ENCODE measurements at regions not wholly inside any gene's neighbourhood (a gene's known extent, or its start where the extent isn't known, plus 50 kb on each side); places are given as distances from the start of the nearest gene placed in this dataset.
A peak's percentile ranks its signal among the peaks of the same experiment; 100 is the strongest.

- TF ChIP-seq, protein P1, sequence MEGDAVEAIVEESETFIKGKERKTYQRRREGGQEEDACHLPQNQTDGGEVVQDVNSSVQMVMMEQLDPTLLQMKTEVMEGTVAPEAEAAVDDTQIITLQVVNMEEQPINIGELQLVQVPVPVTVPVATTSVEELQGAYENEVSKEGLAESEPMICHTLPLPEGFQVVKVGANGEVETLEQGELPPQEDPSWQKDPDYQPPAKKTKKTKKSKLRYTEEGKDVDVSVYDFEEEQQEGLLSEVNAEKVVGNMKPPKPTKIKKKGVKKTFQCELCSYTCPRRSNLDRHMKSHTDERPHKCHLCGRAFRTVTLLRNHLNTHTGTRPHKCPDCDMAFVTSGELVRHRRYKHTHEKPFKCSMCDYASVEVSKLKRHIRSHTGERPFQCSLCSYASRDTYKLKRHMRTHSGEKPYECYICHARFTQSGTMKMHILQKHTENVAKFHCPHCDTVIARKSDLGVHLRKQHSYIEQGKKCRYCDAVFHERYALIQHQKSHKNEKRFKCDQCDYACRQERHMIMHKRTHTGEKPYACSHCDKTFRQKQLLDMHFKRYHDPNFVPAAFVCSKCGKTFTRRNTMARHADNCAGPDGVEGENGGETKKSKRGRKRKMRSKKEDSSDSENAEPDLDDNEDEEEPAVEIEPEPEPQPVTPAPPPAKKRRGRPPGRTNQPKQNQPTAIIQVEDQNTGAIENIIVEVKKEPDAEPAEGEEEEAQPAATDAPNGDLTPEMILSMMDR (IDR thresholded peaks at IDR 0.05): no peak
- Histone ChIP-seq H3K9me3 (no peaks in the 10 kb centered on the region), H3K27ac (no peak overlapping the region), H3K4me1 (no peaks in the 10 kb centered on the region), H3K36me3 (no peaks in the 10 kb centered on the region), H3K4me3 (no peak overlapping the region), H3K27me3 (no peaks in the 10 kb centered on the region)
- DNase-seq (ENCODE audit: low spot score): peak; percentile 28
Observed at GRCh38 chr5:2603272-2603575, 148.3 kb downstream of the IRX2 start.

GRCh38 chr5:2602451-2603271 lies 148.8 kb downstream of the IRX2 start:
- peak; percentile 11 for DNase-seq (ENCODE audit: low spot score)
- Histone ChIP-seq H3K27me3 (no peaks in the 10 kb centered on the region), H3K4me1 (no peaks in the 10 kb centered on the region), H3K27ac (no peak overlapping the region), H3K4me3 (no peak overlapping the region), H3K36me3 (no peaks in the 10 kb centered on the region), H3K9me3 (no peaks in the 10 kb centered on the region)
- TF ChIP-seq, protein P1 (IDR thresholded peaks at IDR 0.05): no peak

GRCh38 chr5:2598503-2598902 lies 153.0 kb downstream of the IRX2 start:
- Histone ChIP-seq H3K27ac (no peak overlapping the region), H3K4me3 (no peak overlapping the region), H3K36me3 (no peaks in the 10 kb centered on the region), H3K9me3 (no peaks in the 10 kb centered on the region), H3K27me3 (no peaks in the 10 kb centered on the region), H3K4me1 (no peaks in the 10 kb centered on the region)
- no peak for DNase-seq (ENCODE audit: low spot score)
- TF ChIP-seq, protein P1 (IDR thresholded peaks at IDR 0.05): no peak

DNA sequence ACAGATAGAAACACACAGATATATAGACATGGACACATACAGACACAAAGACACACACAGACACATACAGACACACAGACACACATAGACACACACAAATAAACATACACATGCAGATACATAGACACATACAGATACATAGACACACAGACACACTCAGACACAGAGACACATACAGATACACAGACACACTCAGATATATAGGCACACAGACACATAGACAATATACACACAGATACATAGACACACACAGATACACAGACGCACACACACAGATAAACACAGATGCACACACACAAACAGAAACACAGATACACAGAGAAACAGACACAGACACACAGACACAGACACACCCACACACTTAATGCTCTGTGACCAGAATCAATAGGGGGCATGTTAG lies 156.8 kb downstream of the IRX2 start:
- no peak overlapping the region for H3K4me3 ChIP-seq
- H3K4me1 ChIP-seq: no peaks in the 10 kb centered on the region
- no peak overlapping the region for H3K27ac ChIP-seq
- H3K36me3 ChIP-seq: no peaks in the 10 kb centered on the region
- DNase-seq (ENCODE audit: low spot score): no peak
- H3K27me3 ChIP-seq: no peaks in the 10 kb centered on the region
- no peaks in the 10 kb centered on the region for H3K9me3 ChIP-seq
- TF ChIP-seq, protein P1 (IDR thresholded peaks at IDR 0.05): no peak

DNA sequence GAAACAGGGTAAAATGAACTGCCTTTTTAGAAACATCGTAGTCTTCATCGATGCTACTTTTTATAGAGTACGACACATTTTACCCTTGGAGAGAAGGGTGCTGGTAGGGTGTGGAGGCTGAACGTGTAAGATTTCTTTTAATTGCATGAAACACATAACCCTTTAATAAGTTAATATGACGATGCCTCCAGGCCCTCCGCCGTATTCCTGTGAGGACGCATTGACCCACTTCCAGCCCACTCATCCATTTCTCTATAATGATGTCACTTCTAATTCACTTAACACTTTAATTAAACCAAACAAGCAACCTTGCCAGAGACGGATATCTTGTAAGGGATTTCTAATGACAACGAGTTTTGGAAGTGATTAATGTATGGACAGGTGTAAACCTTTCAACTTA lies 158.7 kb downstream of the IRX2 start:
- Histone ChIP-seq H3K9me3 (no peaks in the 10 kb centered on the region), H3K36me3 (no peaks in the 10 kb centered on the region), H3K27ac (no peak overlapping the region), H3K4me1 (no peaks in the 10 kb centered on the region), H3K4me3 (no peak overlapping the region), H3K27me3 (no peaks in the 10 kb centered on the region)
- TF ChIP-seq, protein P1 (IDR thresholded peaks at IDR 0.05): no peak
- DNase-seq (ENCODE audit: low spot score): no peak
